ENCODE measurements at regions not wholly inside any gene's neighbourhood (a gene's known extent, or its start where the extent isn't known, plus 50 kb on each side); places are given as distances from the start of the nearest gene placed in this dataset.

GRCh38 chr6:54053881-54054391 lies 57.3 kb upstream of the MLIP start:
- TF ChIP-seq CTCF (IDR thresholded peaks at IDR 0.05) (no peak), POLR2A (IDR thresholded peaks at IDR 0.05) (no peak)
